ENCODE measurements at regions not wholly inside any gene's neighbourhood (a gene's known extent, or its start where the extent isn't known, plus 50 kb on each side); places are given as distances from the start of the nearest gene placed in this dataset. TPM values are rescaled to one million over a fixed set of nuclear protein-coding genes. Genes with fewer than 3 reads are reported as not detected.

DNA sequence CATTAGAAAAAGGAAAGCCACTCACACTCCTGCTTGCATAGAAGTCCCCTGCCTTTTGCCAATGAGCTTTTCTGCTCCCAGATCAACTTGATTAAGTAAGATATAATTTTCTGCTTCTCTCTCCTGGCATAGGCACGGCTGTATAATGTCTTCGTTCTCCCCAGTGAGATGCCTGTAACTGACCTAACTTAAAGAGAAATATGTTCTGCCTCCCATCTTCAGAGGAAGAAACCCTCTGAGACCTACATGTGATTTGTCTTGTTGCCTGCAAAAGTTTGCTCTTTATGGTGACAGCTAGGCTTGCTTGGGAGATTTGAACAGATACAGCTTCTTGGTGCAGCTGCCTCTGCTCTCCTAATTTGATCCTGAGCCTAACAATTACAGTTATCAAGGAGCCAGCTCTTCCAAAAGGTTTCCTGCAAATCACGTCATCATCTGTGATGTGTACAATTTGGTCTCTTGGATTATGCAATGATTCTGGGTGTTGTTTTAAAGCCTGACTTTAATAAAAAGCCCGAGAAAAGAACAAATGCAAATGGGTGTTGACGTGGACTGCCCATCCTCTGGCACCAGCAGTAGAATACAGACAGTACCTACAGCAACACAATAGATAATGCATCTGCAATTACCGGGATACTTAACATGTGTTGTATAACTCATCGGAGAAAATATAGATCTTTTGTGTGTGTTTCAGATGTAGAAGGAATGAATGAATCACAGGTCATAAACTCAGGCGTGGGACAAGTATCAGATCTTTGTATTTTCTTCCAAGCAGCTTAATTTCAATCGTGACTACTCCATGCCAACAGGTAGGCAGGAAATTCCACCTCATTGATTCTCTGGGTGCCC, 76.2 kb upstream of the KAZN start:
- DNase-seq (ENCODE audit: low spot score), result no peak

DNA sequence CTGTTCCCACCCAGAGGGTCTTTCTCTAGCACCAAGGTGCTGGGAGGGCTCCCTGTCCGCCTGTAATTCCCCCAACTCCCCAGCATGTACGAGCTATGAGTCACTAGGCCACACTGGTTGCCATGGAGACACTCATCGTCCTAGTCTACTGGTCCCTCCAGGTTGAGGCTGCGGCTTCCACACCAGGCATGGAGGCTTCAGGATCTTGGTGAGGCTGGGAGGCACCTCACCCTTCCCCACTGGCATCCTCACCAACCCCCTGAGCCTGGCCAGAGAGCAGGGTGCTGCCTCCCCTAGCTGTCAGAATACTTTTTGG, 75.6 kb upstream of the KAZN start:
- DNase-seq (ENCODE audit: low spot score), result peak; percentile 24

DNA sequence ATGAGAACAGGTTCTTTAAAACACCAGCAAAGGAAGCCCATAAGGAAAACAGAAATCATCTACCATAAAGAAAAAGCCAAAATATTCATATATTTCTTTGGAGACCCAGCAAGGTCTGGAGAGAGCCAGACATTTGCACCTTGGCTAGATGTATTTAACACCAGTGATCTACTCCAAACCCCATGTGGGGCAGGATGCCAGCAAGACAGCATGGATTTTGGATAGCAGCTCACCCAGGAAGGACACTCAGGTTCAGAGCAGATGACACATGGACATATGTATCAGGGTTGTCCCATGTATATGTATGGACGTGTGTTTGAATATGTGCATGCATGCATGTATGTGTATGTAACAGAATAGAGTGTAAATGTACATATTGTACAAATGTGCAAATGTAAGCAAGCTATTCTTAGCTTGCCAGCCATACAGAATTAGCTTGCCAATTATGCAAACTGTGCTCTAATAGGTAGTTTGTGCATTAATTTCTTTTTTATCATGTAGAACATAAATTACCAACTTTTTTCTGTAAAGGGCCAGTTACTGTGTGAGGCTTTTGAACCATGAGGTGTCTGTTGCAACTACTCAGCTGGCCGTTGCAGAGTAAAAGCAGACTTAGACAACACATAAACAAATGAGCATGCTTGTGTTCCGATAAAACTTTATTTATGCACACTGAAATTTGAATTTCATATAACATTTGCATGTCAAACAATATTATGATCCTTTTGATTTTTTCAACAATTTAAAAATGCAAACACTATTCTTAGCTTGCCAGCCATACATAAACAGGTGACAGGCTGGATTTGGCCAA, 73.5 kb upstream of the KAZN start:
- DNase-seq (ENCODE audit: low spot score), result no peak

DNA sequence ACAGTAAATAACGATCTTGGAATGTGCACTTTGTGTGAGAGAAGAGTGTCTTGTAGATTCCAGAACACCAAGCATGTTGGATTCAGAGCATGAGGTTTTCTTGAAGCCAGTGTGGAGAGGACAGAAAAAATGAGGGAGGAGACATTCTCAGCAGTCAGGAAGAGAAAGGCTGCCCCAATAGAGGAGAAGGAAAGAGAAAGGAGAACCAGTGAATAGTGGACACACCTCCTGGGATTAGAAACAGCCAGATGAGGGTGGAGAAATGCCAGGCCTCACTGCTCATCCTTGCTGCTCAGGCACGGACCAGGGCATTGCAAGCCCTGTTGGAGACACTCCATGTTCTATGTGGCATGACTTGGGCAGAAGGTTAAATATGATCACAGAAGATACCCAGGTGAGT, 69.0 kb upstream of the KAZN start:
- no peak for DNase-seq (ENCODE audit: low spot score)

DNA sequence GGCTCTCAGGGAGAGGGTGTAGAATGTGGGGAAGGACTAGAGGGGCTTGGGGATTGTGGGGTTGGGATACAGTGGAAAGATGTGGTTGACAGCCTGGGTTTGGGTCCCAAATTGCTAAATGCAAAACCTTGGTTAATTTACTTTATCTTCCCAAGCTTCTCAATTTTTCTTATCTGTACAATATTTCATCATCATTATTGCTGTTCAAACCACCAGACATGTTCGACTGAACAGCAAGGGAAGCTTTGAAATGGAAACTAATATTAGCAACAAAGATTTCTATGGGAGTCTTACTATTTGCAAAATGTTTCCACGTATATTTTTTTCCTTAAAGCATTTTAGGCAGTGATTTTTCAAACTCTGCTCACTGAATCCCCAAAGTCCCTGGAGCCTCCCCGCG, 67.0 kb upstream of the KAZN start:
- DNase-seq (ENCODE audit: low spot score), result no peak

DNA sequence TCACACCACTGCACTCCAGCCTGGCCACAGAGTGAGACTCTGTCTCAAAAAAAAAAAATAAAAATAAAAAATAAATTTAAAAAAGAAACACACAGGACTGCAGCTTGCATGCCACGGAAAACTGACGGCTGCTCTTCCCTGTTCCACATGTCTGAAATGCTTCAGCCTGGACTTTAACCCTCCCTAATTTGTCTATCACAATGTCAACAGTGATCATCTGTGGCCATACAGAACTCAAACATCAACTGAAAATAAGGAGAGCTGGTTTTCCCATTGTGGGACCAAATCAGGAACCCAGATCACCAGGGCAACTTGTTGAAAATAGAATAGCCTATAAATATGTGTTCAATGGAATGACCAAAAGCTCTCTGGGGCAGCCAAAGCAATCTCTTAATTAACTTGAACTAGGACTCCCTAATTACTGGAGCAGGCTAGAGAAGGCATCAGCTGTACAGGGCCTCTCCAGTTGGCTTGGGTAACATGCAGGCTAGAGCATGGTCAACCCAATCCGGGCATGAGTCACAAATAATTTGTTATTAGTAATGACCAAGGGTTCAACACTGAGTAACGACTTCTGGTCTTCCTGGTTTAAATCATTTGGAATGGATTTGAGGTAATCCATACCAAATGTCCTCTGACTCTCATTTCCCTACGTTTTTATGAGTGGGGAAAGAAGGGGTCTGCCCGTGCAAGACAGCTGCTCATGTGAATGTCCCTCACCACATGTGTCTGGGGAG, 62.7 kb upstream of the KAZN start:
- no peak for DNase-seq (ENCODE audit: low spot score)

DNA sequence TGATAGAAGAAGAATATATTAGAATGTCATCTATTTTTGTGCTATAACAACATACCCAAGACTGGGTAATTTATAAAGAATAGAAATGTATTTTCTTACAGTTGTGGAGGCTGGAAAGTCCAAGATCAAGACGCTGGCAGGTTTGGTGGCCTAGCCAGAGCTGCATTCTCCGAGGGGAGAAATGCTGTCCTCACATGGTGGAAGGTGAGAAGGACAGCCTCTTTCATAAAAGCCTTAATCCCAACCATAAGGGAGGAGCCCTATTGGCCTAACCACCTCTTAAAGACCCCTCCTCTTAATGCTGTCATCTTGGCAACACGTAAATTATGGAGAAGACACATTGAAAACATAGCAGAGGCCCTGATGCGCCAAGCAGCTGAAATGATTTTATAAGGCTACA, 60.1 kb upstream of the KAZN start:
- DNase-seq (ENCODE audit: low spot score), result peak; percentile 7

DNA sequence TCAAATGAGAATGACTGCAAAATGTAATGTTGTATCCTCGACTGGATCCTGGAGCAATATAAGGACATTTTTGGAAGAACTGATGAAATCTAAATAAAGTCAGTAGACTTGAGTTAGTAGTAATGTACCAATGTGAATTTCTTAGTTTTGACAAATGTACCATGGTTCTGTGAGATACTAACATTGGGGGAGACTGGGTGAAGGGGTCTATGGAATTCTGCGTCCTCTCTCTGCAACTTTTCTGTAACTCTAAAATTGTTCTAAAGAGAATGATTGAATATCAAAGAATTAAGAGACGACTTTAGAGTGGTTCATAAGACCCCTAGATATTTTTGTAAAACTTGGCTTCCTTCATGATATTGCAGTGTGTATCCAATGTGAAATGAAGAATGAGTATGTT, 59.2 kb upstream of the KAZN start:
- no peak for DNase-seq (ENCODE audit: low spot score)

DNA sequence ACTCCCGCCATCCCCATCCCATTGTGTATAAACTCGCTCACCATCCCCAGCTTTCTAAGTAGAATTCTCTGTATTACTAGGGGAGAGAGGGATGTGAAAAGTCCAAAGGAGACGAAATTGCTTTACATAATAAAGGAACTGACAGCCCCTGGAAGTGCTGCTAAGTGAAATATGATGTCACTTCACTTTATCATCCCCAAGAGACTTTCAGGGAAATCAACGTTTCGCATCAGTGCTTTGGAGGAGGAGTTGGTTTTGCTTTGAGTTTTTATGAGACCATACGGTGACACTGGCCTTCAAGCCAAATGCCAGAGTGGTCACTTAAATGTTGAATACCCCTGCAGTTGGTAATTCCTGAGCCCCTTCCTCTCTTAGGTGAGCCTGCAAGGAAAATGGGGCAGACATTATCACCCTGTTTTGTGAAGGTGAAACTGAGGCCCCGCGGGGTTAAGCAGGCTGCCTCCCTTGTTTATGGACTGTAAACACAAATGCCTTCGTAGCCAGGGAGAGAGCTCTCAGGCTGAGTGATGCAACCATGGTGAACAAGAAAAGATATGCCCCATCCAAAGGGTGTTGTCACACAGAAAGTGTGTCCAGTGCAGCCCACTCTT, 58.4 kb upstream of the KAZN start:
- DNase-seq (ENCODE audit: low spot score), result no peak

DNA sequence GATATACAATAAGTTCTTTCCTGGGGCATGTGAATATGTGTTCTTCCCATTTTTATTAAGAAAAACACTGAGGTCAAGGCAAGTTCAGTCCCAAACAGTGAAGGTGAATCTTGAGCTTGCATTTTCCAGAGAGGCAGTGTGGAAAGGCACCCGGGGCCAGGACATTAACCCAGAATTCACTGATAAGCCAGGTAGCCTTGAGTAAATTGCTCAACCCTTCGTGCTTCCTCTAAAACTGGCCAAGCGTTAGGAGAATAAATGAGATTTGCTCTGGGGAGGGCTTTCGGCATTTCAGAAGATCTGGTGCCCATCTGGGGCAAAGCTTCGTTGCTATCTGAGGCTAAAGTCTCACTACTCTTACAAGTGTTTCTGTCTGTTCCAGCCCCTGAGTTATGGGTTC, 57.1 kb upstream of the KAZN start:
- no peak for DNase-seq (ENCODE audit: low spot score)

DNA sequence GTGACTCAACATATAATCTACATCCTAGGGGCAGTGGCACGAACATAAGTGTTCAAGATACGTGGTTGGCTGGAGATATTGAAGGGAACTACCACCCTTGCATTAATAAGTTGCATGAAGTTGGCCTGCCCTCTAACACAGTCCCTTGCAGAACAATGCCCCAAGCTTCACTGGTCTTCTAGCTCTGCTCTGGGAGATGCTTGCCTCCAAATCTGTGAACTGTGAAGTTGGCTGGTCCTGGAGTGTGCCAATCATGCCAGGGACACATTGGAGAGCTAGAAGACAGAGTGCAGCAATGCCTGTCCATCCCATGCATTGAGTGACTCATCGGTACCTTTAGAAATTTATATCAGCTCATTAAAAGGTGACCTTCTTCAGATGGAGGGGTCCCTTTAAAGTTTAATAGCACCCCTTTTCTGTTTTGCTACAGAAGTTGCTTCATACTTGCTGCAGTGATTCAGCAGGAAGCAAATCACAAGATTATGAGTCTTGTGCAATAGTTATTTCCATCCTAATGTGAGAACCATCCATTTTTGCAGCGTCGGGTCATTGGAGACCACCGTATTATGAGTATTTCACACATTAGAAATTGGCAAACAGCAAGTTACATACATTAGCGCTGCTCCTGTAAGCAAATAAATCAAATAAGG, 55.2 kb upstream of the KAZN start:
- no peak for DNase-seq (ENCODE audit: low spot score)

DNA sequence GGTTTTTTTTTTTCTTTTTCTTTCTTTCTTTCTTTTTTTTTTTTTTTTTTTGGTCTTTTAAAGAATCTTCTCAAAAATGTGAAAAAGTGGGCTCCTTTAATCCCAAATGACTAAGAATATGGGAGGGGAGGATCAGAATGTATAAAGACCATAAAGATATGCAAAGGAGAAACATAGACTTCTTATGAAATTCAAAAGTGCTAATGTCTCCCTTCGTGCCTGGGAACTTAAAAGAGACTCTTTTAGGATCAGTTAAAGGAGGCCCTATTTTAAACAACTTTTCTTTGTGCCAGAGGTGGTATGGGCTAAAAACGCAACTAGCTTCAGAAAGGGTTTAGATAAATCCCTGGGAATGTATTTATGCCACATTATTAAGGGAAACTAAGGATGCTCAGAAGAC, 54.2 kb upstream of the KAZN start:
- DNase-seq (ENCODE audit: low spot score), result no peak

DNA sequence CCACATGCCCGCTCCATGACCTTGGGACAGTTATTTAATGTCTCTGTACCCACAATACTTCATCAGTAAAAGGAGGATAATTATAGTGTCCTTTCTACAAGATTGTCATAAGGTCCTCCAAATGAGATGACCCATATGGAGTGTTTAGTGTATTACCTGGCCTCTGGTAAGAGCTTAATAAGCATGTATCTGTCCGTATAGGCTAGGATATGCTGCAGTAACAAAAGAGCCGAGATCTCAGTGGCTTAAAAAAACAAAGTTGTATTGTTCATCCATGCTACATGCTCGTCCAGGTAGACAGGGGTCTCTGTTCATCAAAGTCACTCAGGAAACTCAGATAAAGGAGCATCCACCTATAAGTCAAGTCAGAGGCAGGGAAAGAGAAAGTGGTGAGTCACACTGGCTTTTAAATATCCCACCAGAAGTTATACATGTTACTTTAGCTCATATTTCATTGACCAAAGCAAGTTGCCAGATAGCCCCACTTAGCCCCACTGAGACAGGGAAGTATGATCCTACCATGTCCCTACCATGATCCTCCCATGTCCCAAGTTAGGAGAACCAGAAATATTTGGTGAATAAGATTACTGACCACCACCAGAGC, 53.0 kb upstream of the KAZN start:
- no peak for DNase-seq (ENCODE audit: low spot score)

DNA sequence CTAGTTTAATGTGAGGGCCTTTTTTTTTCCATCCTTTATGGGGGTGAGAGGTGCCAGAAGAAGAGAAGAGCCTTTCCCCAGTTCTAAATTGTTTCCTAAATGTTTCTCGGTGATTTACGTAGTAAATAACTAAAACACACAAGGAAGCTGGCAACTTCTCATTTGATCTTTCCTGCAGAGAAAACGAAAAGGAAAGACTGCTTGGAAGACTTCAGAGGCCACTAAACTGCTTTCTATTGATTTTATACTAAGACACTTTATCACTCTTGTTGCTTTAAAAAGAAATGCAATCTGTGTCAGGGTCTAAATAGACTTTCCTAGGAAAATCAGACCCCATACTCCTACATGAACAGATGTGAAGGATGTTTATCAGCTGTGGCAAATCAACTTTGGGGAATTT, 52.1 kb upstream of the KAZN start:
- no peak for DNase-seq (ENCODE audit: low spot score)

Small RNAs in the stretch of these regions (small RNA-seq; reads per million reads assigned to genes)
- not detected for gene RNU6-1265P
